K562 (cell line): ENCODE measurements at regions not wholly inside any gene's neighbourhood (a gene's known extent, or its start where the extent isn't known, plus 50 kb on each side); places are given as distances from the start of the nearest gene placed in this dataset.

Experiments
- CEBPB ChIP-seq: fragments of 450-650 bp; IDR thresholded peaks from 2 replicates; pipeline ENCODE4 v1.6.1; 2016; ENCODE audit warnings: missing genetic modification characterization, missing compliant biosample characterization
- EZH2 ChIP-seq: IDR thresholded peaks from 2 replicates; pipeline ENCODE4 v1.6.1; 2012; ENCODE audit warnings: low read depth, mild to moderate bottlenecking, inconsistent platforms, low read length, borderline replicate concordance
- MAX ChIP-seq: sonication (generic); formaldehyde crosslinking; IDR thresholded peaks from 2 replicates; pipeline ENCODE4 v1.9.0; 2022; ENCODE audit warnings: mild to moderate bottlenecking, missing genetic modification reagents

DNA sequence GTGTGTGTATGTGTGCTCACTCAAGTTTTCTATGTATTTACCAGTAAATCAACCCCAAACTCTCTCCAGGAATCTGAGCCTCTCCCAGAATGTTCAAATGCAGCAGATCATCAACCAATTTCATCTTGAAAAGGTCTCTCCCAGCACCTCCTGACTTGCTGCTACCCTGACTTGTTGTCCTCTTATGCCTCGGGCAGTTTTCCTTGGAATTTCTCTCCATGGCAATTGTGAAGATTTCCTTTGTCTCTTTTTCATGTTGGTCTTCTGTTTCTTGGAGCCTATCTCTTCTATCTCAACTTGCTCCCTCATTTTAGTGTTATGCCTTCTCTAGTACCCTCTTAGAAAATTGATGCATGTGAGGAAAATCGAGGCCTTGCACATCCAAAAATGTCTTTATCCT, 303.6 kb upstream of the KIF2A start:
- no peak for TF ChIP-seq MAX (CRISPR knock-in tag)
- no peak for TF ChIP-seq EZH2
- TF ChIP-seq CEBPB (tag): no peak
